GM12873 (cell line): ENCODE measurements at regions not wholly inside any gene's neighbourhood (a gene's known extent, or its start where the extent isn't known, plus 50 kb on each side); places are given as distances from the start of the nearest gene placed in this dataset.

Experiments
- TF ChIP-seq, protein P1 (sequence below): IDR thresholded peaks from 2 replicates; pipeline ENCODE4 v1.5.1; 2012; ENCODE audit warnings: low read depth, mild to moderate bottlenecking, moderate library complexity, low read length, control low read depth; ENCODE audit not compliant: insufficient read depth; ENCODE audit errors: missing control alignments

DNA sequence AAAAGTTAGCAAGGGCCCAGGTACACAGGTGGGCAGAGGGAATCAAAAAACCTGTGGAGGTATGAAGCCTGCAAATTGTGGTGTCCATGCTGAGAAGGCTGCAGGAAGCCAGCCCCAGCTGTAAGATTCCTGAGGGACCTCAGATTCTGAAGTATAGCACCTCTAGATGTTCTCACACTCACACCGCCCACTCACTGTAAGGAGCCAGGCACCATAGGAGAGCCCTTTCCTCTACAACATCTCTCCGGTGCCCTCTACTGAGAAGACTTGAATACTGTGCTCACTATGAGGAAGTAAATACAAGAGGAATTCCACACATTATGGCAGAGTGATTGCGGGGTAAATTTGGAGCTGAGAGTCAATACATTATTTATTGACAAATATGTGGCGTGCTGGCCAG lies 68.9 kb upstream of the RUBCNL start:
- TF ChIP-seq, protein P1, sequence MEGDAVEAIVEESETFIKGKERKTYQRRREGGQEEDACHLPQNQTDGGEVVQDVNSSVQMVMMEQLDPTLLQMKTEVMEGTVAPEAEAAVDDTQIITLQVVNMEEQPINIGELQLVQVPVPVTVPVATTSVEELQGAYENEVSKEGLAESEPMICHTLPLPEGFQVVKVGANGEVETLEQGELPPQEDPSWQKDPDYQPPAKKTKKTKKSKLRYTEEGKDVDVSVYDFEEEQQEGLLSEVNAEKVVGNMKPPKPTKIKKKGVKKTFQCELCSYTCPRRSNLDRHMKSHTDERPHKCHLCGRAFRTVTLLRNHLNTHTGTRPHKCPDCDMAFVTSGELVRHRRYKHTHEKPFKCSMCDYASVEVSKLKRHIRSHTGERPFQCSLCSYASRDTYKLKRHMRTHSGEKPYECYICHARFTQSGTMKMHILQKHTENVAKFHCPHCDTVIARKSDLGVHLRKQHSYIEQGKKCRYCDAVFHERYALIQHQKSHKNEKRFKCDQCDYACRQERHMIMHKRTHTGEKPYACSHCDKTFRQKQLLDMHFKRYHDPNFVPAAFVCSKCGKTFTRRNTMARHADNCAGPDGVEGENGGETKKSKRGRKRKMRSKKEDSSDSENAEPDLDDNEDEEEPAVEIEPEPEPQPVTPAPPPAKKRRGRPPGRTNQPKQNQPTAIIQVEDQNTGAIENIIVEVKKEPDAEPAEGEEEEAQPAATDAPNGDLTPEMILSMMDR, result peak; percentile 44
